ENCODE measurements at regions not wholly inside any gene's neighbourhood (a gene's known extent, or its start where the extent isn't known, plus 50 kb on each side); places are given as distances from the start of the nearest gene placed in this dataset.
A peak's percentile ranks its signal among the peaks of the same experiment; 100 is the strongest.

DNA sequence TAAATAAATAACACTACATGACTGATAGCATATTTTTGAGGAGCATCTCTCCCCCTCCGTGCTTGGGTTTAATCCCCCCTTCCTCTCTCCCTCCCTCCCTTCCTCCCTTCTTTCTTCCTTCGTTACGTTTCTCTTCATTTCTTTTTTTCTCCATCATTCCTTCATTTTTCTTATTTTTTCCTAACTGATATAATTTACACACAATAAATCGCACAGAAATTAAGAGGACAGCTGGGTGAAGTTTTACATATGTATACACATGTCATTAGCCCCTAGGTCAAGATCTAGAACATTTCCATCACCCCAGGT, 51.4 kb upstream of the EZR start:
- no peaks in the 10 kb centered on the region for H3K9me3 ChIP-seq (ENCODE audit: low read depth)
- Mint-ChIP-seq H3K36me3 (no peaks in the 10 kb centered on the region), H3K9me3 (peaks cover 11% of the 10 kb centered on the region), H3K27ac (no peak overlapping the region), H3K27me3 (ENCODE audit: insufficient read depth, low read depth) (peaks cover 8% of the 10 kb centered on the region), H3K4me3 (peak overlapping the region; percentile 49), H3K4me1 (peaks cover 9% of the 10 kb centered on the region)
- H3K27ac ChIP-seq, result no peak overlapping the region
- H3K36me3 ChIP-seq, result no peaks in the 10 kb centered on the region
- H2AFZ ChIP-seq (replicated peaks), result no peak overlapping the region
- H4K20me1 ChIP-seq (ENCODE audit: low read depth), result no peaks in the 10 kb centered on the region
- no peak for TF ChIP-seq EZH2phosphoT487 (IDR thresholded peaks at IDR 0.05)
- TF ChIP-seq, protein P1, sequence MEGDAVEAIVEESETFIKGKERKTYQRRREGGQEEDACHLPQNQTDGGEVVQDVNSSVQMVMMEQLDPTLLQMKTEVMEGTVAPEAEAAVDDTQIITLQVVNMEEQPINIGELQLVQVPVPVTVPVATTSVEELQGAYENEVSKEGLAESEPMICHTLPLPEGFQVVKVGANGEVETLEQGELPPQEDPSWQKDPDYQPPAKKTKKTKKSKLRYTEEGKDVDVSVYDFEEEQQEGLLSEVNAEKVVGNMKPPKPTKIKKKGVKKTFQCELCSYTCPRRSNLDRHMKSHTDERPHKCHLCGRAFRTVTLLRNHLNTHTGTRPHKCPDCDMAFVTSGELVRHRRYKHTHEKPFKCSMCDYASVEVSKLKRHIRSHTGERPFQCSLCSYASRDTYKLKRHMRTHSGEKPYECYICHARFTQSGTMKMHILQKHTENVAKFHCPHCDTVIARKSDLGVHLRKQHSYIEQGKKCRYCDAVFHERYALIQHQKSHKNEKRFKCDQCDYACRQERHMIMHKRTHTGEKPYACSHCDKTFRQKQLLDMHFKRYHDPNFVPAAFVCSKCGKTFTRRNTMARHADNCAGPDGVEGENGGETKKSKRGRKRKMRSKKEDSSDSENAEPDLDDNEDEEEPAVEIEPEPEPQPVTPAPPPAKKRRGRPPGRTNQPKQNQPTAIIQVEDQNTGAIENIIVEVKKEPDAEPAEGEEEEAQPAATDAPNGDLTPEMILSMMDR (IDR thresholded peaks at IDR 0.05), result no peak
- TF ChIP-seq EZH2 (IDR thresholded peaks at IDR 0.05), result no peak
- H3K27me3 ChIP-seq, result peaks cover 7% of the 10 kb centered on the region
- H3K79me2 ChIP-seq (ENCODE audit: low read depth), result no peaks in the 10 kb centered on the region
- no peak overlapping the region for H3K4me2 ChIP-seq
- peaks cover 18% of the 10 kb centered on the region for H3F3A ChIP-seq (ENCODE audit: low read depth)
- no peak overlapping the region for H3K9ac ChIP-seq
- no peaks in the 10 kb centered on the region for H3K4me1 ChIP-seq
- DNase-seq (ENCODE audit: low spot score), result no peak
- no peak overlapping the region for H3K4me3 ChIP-seq

GRCh38 chr6:158869826-158870648, 50.9 kb upstream of the EZR start:
- TF ChIP-seq, protein P1 (IDR thresholded peaks at IDR 0.05), result no peak
- no peak for TF ChIP-seq EZH2 (IDR thresholded peaks at IDR 0.05)
- no peak for TF ChIP-seq EZH2phosphoT487 (IDR thresholded peaks at IDR 0.05)
- no peak overlapping the region for H3K27ac ChIP-seq
- H3F3A ChIP-seq (ENCODE audit: low read depth), result peaks cover 18% of the 10 kb centered on the region
- H3K27me3 ChIP-seq, result peaks cover 7% of the 10 kb centered on the region
- H3K27me3 Mint-ChIP-seq (ENCODE audit: insufficient read depth, low read depth), result peaks cover 8% of the 10 kb centered on the region
- no peak overlapping the region for H3K9ac ChIP-seq
- H3K4me3 ChIP-seq, result peak overlapping the region; percentile 43
- H3K36me3 Mint-ChIP-seq, result no peaks in the 10 kb centered on the region
- H3K4me2 ChIP-seq, result peak overlapping the region; percentile 63
- no peaks in the 10 kb centered on the region for H3K9me3 ChIP-seq (ENCODE audit: low read depth)
- peaks cover 9% of the 10 kb centered on the region for H3K4me1 Mint-ChIP-seq
- peak overlapping the region; percentile 69 for H3K27ac Mint-ChIP-seq
- no peaks in the 10 kb centered on the region for H3K79me2 ChIP-seq (ENCODE audit: low read depth)
- DNase-seq (ENCODE audit: low spot score), result peak; percentile 81
- H3K36me3 ChIP-seq, result no peaks in the 10 kb centered on the region
- peak overlapping the region; percentile 76 for H3K4me3 Mint-ChIP-seq
- peaks cover 9% of the 10 kb centered on the region for H3K9me3 Mint-ChIP-seq
- H2AFZ ChIP-seq (replicated peaks), result peak overlapping the region; percentile 81
- H3K4me1 ChIP-seq, result no peaks in the 10 kb centered on the region
- no peaks in the 10 kb centered on the region for H4K20me1 ChIP-seq (ENCODE audit: low read depth)

GRCh38 chr6:158868890-158869825, 50.0 kb upstream of the EZR start:
- H4K20me1 ChIP-seq (ENCODE audit: low read depth), result no peaks in the 10 kb centered on the region
- TF ChIP-seq, protein P1 (IDR thresholded peaks at IDR 0.05), result no peak
- TF ChIP-seq EZH2 (IDR thresholded peaks at IDR 0.05) (no peak), EZH2phosphoT487 (IDR thresholded peaks at IDR 0.05) (no peak)
- H3K79me2 ChIP-seq (ENCODE audit: low read depth), result no peaks in the 10 kb centered on the region
- Mint-ChIP-seq H3K27ac (peak overlapping the region; percentile 9), H3K36me3 (no peaks in the 10 kb centered on the region), H3K4me1 (peaks cover 9% of the 10 kb centered on the region), H3K9me3 (peaks cover 9% of the 10 kb centered on the region), H3K27me3 (ENCODE audit: insufficient read depth, low read depth) (peaks cover 9% of the 10 kb centered on the region), H3K4me3 (peak overlapping the region; percentile 77)
- DNase-seq (ENCODE audit: low spot score), result peak; percentile 96
- H3K9ac ChIP-seq, result no peak overlapping the region
- H3F3A ChIP-seq (ENCODE audit: low read depth), result peaks cover 18% of the 10 kb centered on the region
- peaks cover 7% of the 10 kb centered on the region for H3K27me3 ChIP-seq
- H3K4me1 ChIP-seq, result no peaks in the 10 kb centered on the region
- H2AFZ ChIP-seq (replicated peaks), result peak overlapping the region; percentile 81
- peak overlapping the region; percentile 63 for H3K4me2 ChIP-seq
- H3K4me3 ChIP-seq, result peak overlapping the region; percentile 43
- no peaks in the 10 kb centered on the region for H3K9me3 ChIP-seq (ENCODE audit: low read depth)
- H3K36me3 ChIP-seq, result no peaks in the 10 kb centered on the region
- peak overlapping the region; percentile 71 for H3K27ac ChIP-seq
